HepG2 (cell line): ENCODE measurements at regions not wholly inside any gene's neighbourhood (a gene's known extent, or its start where the extent isn't known, plus 50 kb on each side); places are given as distances from the start of the nearest gene placed in this dataset.

Source experiments
- ATAC-seq: fragments of 200-7000 bp; cut with Tn5 transposase; 3 replicates; pipeline ENCODE4 v1.9.1; 2020; ENCODE audit warnings: mild to moderate bottlenecking, moderate library complexity
- BruUV-seq: library from RNA; stranded (reverse); fragments of 400-500 nt; replicated peaks from 2 replicates; lab custom pipeline; 2021; lab: Mats Ljungman, UMichigan
- CTCF ChIA-PET: fragments of 300-600 bp; formaldehyde crosslinking; extraction: SDS; loops from one replicate; lab custom pipeline; 2021; ENCODE audit warnings: low total read pairs, inconsistent platforms, low intra/inter-chr PET ratio; lab: Yijun Ruan, JAX
- POLR2A ChIA-PET: fragments of 350-600 bp; sonication (Branson Sonifier 250); formaldehyde crosslinking; loops from one replicate; lab custom pipeline; 2020; ENCODE audit warnings: antibody characterized with exemption, inconsistent platforms; lab: Yijun Ruan, JAX
- DNase-seq: peaks from one replicate; pipeline ENCODE4 v3.0.0-alpha.2; 2015; ENCODE audit warnings: low spot score
- FAIRE-seq: peaks from 3 replicates; lab custom pipeline; 2011; peaks lifted over from hg19 to GRCh38; lab: Jason Lieb, UNC
- H2AFZ ChIP-seq: one replicate; pipeline ENCODE4 v1.6.1; 2011; ENCODE audit warnings: low read length, inconsistent platforms
- H3K27ac ChIP-seq: fragments of 300-600 bp; 3 replicates; pipeline ENCODE4 v1.8.0; 2011; ENCODE audit warnings: mixed run types, mild to moderate bottlenecking, mixed read lengths, low read length, inconsistent platforms; ENCODE audit not compliant: insufficient read depth; ENCODE audit errors: extremely low read length
- H3K27me3 ChIP-seq, 2 experiments: fragments of 200-600 bp in 1 of 2; 2 replicates in 1 of 2; 3 replicates in 1 of 2; pipeline versions ENCODE4 v1.6.0 to v1.8.0; 2011; ENCODE audit warnings: low read length in 2 of 2, mild to moderate bottlenecking in 2 of 2, moderate library complexity in 2 of 2, inconsistent platforms in 1 of 2; ENCODE audit not compliant: insufficient read depth in 2 of 2, control insufficient read depth in 1 of 2
- H3K36me3 ChIP-seq, 2 experiments: fragments of 200-600 bp in 1 of 2; replicated peaks in 1 of 2; 2 replicates in 1 of 2; 3 replicates in 1 of 2; pipeline versions ENCODE4 v1.5.1 to v1.8.0; 2011; ENCODE audit warnings: low read length in 2 of 2, inconsistent platforms in 1 of 2; ENCODE audit not compliant: insufficient read depth in 2 of 2, control insufficient read depth in 1 of 2
- H3K4me1 ChIP-seq: 2 replicates; pipeline ENCODE4 v1.5.1; 2012; ENCODE audit warnings: low read length, inconsistent platforms; ENCODE audit not compliant: insufficient read depth
- H3K4me2 ChIP-seq: 2 replicates; pipeline ENCODE4 v1.6.0; 2011; ENCODE audit warnings: low read depth, low read length, inconsistent platforms
- H3K4me3 ChIP-seq, 3 experiments: fragments of 200-600 bp in 1 of 3; sonication (generic), shearing (Covaris generic) in 1 of 3; replicated peaks in 1 of 3; 2 replicates each; pipeline ENCODE4 v1.5.1; 2011 to 2016; ENCODE audit warnings: low read length in 3 of 3, inconsistent platforms in 2 of 3, low read depth in 2 of 3, mild to moderate bottlenecking in 2 of 3, control low read depth in 1 of 3, mixed read lengths in 1 of 3; ENCODE audit not compliant: insufficient read depth in 1 of 3
- H3K79me2 ChIP-seq: one replicate; pipeline ENCODE4 v1.6.1; 2011; ENCODE audit warnings: low read length, inconsistent platforms; ENCODE audit not compliant: insufficient read depth
- H3K9ac ChIP-seq: 2 replicates; pipeline ENCODE4 v1.6.0; 2011; ENCODE audit warnings: mild to moderate bottlenecking, low read depth, low read length, inconsistent platforms; ENCODE audit not compliant: insufficient read depth
- H3K9me3 ChIP-seq: 2 replicates; pipeline ENCODE4 v1.5.1; 2012; ENCODE audit warnings: mild to moderate bottlenecking, low read length
- H4K20me1 ChIP-seq: 2 replicates; pipeline ENCODE4 v1.6.0; 2011; ENCODE audit warnings: inconsistent platforms, mild to moderate bottlenecking, low read length, moderate library complexity; ENCODE audit not compliant: insufficient read depth
- GMEB2 ChIP-seq: IDR thresholded peaks from 2 replicates; pipeline ENCODE4 v1.6.1; 2016; ENCODE audit warnings: missing biosample characterization, missing genetic modification reagents, low read depth
- GRHL1 ChIP-seq: sonication (generic); formaldehyde crosslinking; conservative IDR thresholded peaks from 2 replicates; pipeline ENCODE4 v1.8.0; 2022; ENCODE audit warnings: missing genetic modification reagents
- NFIB ChIP-seq: sonication (generic); formaldehyde crosslinking; IDR thresholded peaks from 2 replicates; pipeline ENCODE4 v1.9.0; 2021; ENCODE audit warnings: missing genetic modification reagents, mild to moderate bottlenecking, borderline replicate concordance
- RBM22 ChIP-seq: fragments of 200-400 bp; formaldehyde crosslinking; optimal IDR thresholded peaks from 2 replicates; pipeline ENCODE3; 2017; ENCODE audit warnings: mild to moderate bottlenecking, low read length, moderate library complexity
- SP5 ChIP-seq: IDR thresholded peaks from 2 replicates; pipeline ENCODE4 v1.6.1; 2016; ENCODE audit warnings: low read depth, borderline replicate concordance
- ZNF224 ChIP-seq: sonication (generic); formaldehyde crosslinking; IDR thresholded peaks from 2 replicates; pipeline ENCODE4 v1.5.0; 2020; ENCODE audit warnings: mild to moderate bottlenecking, missing genetic modification reagents
- ZNF33B ChIP-seq: sonication (generic); formaldehyde crosslinking; IDR thresholded peaks from 2 replicates; pipeline ENCODE4 v1.5.1; 2020; ENCODE audit warnings: mild to moderate bottlenecking, missing genetic modification reagents
- ZSCAN9 ChIP-seq: IDR thresholded peaks from 2 replicates; pipeline ENCODE4 v1.6.1; 2016; ENCODE audit warnings: borderline replicate concordance
- WGBS: methylation state at CpG from one replicate; pipeline ENCODE4 v1.1.6; 2017; ENCODE audit warnings: low lambda C conversion rate; 5-methylcytosine and 5-hydroxymethylcytosine counted together
- in situ Hi-C: cut with HindIII; loops from 2 replicates; pipeline ENCODE4 v1.10.0; 2017; ENCODE audit warnings: low pct_unique_long_range_greater_than_20kb; ENCODE audit not compliant: extremely low pct_ligation_motif_present
- intact Hi-C: fragments of 100-400 bp; cut with micrococcal nuclease; formaldehyde crosslinking; loops from one replicate; pipeline ENCODE4 v1.10.0; 2022; ENCODE audit not compliant: unreplicated experiment

GRCh38 chr13:68170961-68171360 is 940.8 kb upstream of the PCDH9 start:
- Histone ChIP-seq H3K9ac (no peak overlapping the region), H3K79me2 (no peaks in the 10 kb centered on the region), H3K36me3 (no peaks in the 10 kb centered on the region), H3K9me3 (no peaks in the 10 kb centered on the region), H3K4me1 (no peaks in the 10 kb centered on the region), H3K4me2 (no peak overlapping the region), H3K27ac (no peak overlapping the region), H3K4me3 (no peak overlapping the region), H3K27me3 (no peaks in the 10 kb centered on the region), H2AFZ (no peak overlapping the region), H4K20me1 (no peaks in the 10 kb centered on the region)
- BruUV-seq, result no TSS peak
- DNase-seq (no peak), FAIRE-seq (no peak), ATAC-seq (no peak)
- intact Hi-C loops, result no loop called here
- CTCF ChIA-PET, result no interaction called here
- POLR2A ChIA-PET, result no interaction called here
- TF ChIP-seq SP5 (no peak), ZNF33B (CRISPR knock-in tag) (no peak), GRHL1 (CRISPR knock-in tag) (no peak), ZNF224 (no peak), ZSCAN9 (no peak), NFIB (CRISPR knock-in tag) (no peak), RBM22 (no peak), GMEB2 (CRISPR knock-in tag) (no peak)
- WGBS, result 60% methylated on average over 3 of the region's 37 CpGs
- in situ Hi-C loops, result no loop called here
